Karpas-422 (cell line): ENCODE measurements at regions not wholly inside any gene's neighbourhood (a gene's known extent, or its start where the extent isn't known, plus 50 kb on each side); places are given as distances from the start of the nearest gene placed in this dataset.

Source experiments
- DNase-seq: peaks from one replicate; pipeline ENCODE4 v3.0.0-alpha.2; 2015
- H2AFZ ChIP-seq: fragments of 200-600 bp; sonication (generic); 2 replicates; pipeline ENCODE4 v1.6.1; 2014; ENCODE audit warnings: antibody characterized with exemption, low read length, mixed read lengths
- H3K27ac ChIP-seq: fragments of 200-600 bp; sonication (generic); 2 replicates; pipeline ENCODE4 v1.5.1; 2014; ENCODE audit warnings: mild to moderate bottlenecking, low read length, moderate library complexity
- H3K27me3 ChIP-seq: fragments of 200-600 bp; sonication (generic); 2 replicates; pipeline ENCODE4 v1.6.1; 2014; ENCODE audit warnings: low read length, mixed read lengths
- H3K36me3 ChIP-seq: fragments of 200-600 bp; sonication (generic); 2 replicates; pipeline ENCODE4 v1.6.1; 2014; ENCODE audit warnings: low read length, mixed read lengths; ENCODE audit not compliant: insufficient read depth
- H3K4me1 ChIP-seq: fragments of 200-600 bp; sonication (generic); 2 replicates; pipeline ENCODE4 v1.6.1; 2014; ENCODE audit warnings: mild to moderate bottlenecking, low read length, mixed read lengths
- H3K4me2 ChIP-seq: fragments of 200-600 bp; sonication (generic); 2 replicates; pipeline ENCODE4 v1.6.1; 2014; ENCODE audit warnings: low read length, low read depth, mild to moderate bottlenecking; ENCODE audit not compliant: poor library complexity, severe bottlenecking
- H3K4me3 ChIP-seq: fragments of 200-600 bp; sonication (generic); 2 replicates; pipeline ENCODE4 v1.5.1; 2014; ENCODE audit warnings: mild to moderate bottlenecking, antibody characterized with exemption, low read length, mixed read lengths
- H3K79me2 ChIP-seq: fragments of 200-600 bp; sonication (generic); 2 replicates; pipeline ENCODE4 v1.6.1; 2014; ENCODE audit warnings: mild to moderate bottlenecking, low read length, mixed read lengths
- H3K9ac ChIP-seq: fragments of 200-600 bp; sonication (generic); 2 replicates; pipeline ENCODE4 v1.6.0; 2014; ENCODE audit warnings: low read length
- H3K9me2 ChIP-seq: fragments of 200-600 bp; sonication (generic), shearing (Covaris generic); replicated peaks from 2 replicates; pipeline ENCODE4 v1.6.0; 2014; ENCODE audit warnings: mild to moderate bottlenecking, low read length, moderate library complexity; ENCODE audit not compliant: insufficient read depth
- H3K9me3 ChIP-seq: fragments of 300-700, 200-600 bp; sonication (generic); 2 replicates; pipeline ENCODE4 v1.6.1; 2014; ENCODE audit warnings: low read length, mixed read lengths
- H4K20me1 ChIP-seq: fragments of 200-600 bp; sonication (generic); 2 replicates; pipeline ENCODE4 v1.6.1; 2014; ENCODE audit warnings: mild to moderate bottlenecking, antibody characterized with exemption, low read length, low read depth; ENCODE audit not compliant: insufficient read depth

- no peak for DNase-seq
- Histone ChIP-seq H3K36me3 (no peaks in the 10 kb centered on the region), H3K4me2 (no peak overlapping the region), H2AFZ (no peak overlapping the region), H3K9me3 (no peaks in the 10 kb centered on the region), H3K4me3 (no peak overlapping the region), H3K4me1 (no peaks in the 10 kb centered on the region), H3K9ac (no peak overlapping the region), H4K20me1 (no peaks in the 10 kb centered on the region), H3K27ac (no peak overlapping the region), H3K27me3 (no peaks in the 10 kb centered on the region), H3K9me2 (no peaks in the 10 kb centered on the region), H3K79me2 (no peaks in the 10 kb centered on the region)
These were observed 769.2 kb downstream of the METTL15 start for GRCh38 chr11:28877340-28877739.

- Histone ChIP-seq H3K4me3 (no peak overlapping the region), H2AFZ (no peak overlapping the region), H3K79me2 (no peaks in the 10 kb centered on the region), H3K36me3 (no peaks in the 10 kb centered on the region), H3K27me3 (no peaks in the 10 kb centered on the region), H3K9me2 (no peaks in the 10 kb centered on the region), H4K20me1 (no peaks in the 10 kb centered on the region), H3K9ac (no peak overlapping the region), H3K27ac (no peak overlapping the region), H3K4me2 (no peak overlapping the region), H3K4me1 (no peaks in the 10 kb centered on the region), H3K9me3 (no peaks in the 10 kb centered on the region)
- DNase-seq = no peak
These were observed 766.5 kb downstream of the METTL15 start for GRCh38 chr11:28874706-28875105.

DNA sequence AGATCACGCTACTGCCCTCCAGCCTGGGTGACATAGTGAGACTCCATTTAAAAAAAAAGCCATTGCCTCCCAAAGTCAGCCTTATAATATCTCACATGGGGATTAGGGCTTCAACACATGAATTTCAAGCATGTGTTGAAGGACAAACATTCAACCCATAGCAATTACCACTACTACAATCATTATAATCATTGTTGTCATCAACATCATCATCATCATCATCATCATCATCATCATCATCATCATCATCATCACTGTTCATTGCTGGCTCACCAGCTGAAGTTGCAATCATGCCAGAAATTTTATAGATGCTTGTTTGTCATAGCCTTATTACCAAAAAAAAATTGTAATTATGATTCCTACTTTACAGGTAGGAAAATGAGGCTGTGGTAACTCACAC, 762.9 kb downstream of the METTL15 start:
- H3K27me3 ChIP-seq = no peaks in the 10 kb centered on the region
- H3K9ac ChIP-seq = no peak overlapping the region
- no peak overlapping the region for H3K4me3 ChIP-seq
- no peaks in the 10 kb centered on the region for H4K20me1 ChIP-seq
- no peaks in the 10 kb centered on the region for H3K9me3 ChIP-seq
- no peak for DNase-seq
- no peak overlapping the region for H3K27ac ChIP-seq
- H3K79me2 ChIP-seq = no peaks in the 10 kb centered on the region
- no peak overlapping the region for H2AFZ ChIP-seq
- H3K4me2 ChIP-seq = no peak overlapping the region
- no peaks in the 10 kb centered on the region for H3K36me3 ChIP-seq
- H3K4me1 ChIP-seq = no peaks in the 10 kb centered on the region
- 0 out of 2 replicates have a peak, but pooled peaks cover 3% of the 10 kb centered on the region for H3K9me2 ChIP-seq

DNA sequence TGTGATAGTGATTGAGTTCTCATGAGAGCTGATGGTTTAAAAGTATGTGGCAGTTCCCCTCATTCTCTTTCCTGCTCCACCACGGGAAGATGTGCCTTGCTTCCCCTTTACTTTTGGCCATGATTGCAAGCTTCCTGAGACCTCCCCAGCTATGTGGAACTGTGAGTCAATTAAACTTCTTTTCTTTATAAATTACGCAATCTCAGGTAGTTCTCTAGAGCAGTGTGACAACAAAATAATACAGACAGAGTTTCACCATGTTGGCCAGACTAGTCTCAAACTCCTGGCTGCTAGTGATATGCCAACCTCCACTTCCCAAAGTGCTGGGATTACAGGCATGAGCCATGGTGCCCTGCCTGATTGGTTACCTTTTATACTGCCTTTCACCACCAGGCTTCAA, 755.2 kb downstream of the METTL15 start:
- Histone ChIP-seq H4K20me1 (no peaks in the 10 kb centered on the region), H3K9me2 (0 out of 2 replicates have a peak, but pooled peaks cover 3% of the 10 kb centered on the region), H3K9me3 (no peaks in the 10 kb centered on the region), H3K27me3 (no peaks in the 10 kb centered on the region), H3K4me3 (no peak overlapping the region), H3K4me1 (no peaks in the 10 kb centered on the region), H2AFZ (no peak overlapping the region), H3K36me3 (no peaks in the 10 kb centered on the region), H3K79me2 (no peaks in the 10 kb centered on the region), H3K9ac (no peak overlapping the region), H3K27ac (no peak overlapping the region), H3K4me2 (no peak overlapping the region)
- DNase-seq = no peak

GRCh38 chr11:28860893-28861292, 752.7 kb downstream of the METTL15 start:
- H3K27me3 ChIP-seq = no peaks in the 10 kb centered on the region
- no peaks in the 10 kb centered on the region for H3K4me1 ChIP-seq
- no peak for DNase-seq
- H4K20me1 ChIP-seq = no peaks in the 10 kb centered on the region
- H3K9me2 ChIP-seq = no peaks in the 10 kb centered on the region
- no peaks in the 10 kb centered on the region for H3K9me3 ChIP-seq
- no peaks in the 10 kb centered on the region for H3K36me3 ChIP-seq
- no peak overlapping the region for H2AFZ ChIP-seq
- H3K27ac ChIP-seq = no peak overlapping the region
- H3K9ac ChIP-seq = no peak overlapping the region
- no peaks in the 10 kb centered on the region for H3K79me2 ChIP-seq
- no peak overlapping the region for H3K4me3 ChIP-seq
- no peak overlapping the region for H3K4me2 ChIP-seq

GRCh38 chr11:28858076-28858475, 749.9 kb downstream of the METTL15 start:
- Histone ChIP-seq H4K20me1 (no peaks in the 10 kb centered on the region), H3K4me1 (no peaks in the 10 kb centered on the region), H3K4me2 (no peak overlapping the region), H3K79me2 (no peaks in the 10 kb centered on the region), H3K9me3 (no peaks in the 10 kb centered on the region), H2AFZ (no peak overlapping the region), H3K9me2 (0 out of 2 replicates have a peak, but pooled peaks cover 3% of the 10 kb centered on the region), H3K36me3 (no peaks in the 10 kb centered on the region), H3K27ac (no peak overlapping the region), H3K4me3 (no peak overlapping the region), H3K9ac (no peak overlapping the region), H3K27me3 (no peaks in the 10 kb centered on the region)
- DNase-seq = no peak

DNA sequence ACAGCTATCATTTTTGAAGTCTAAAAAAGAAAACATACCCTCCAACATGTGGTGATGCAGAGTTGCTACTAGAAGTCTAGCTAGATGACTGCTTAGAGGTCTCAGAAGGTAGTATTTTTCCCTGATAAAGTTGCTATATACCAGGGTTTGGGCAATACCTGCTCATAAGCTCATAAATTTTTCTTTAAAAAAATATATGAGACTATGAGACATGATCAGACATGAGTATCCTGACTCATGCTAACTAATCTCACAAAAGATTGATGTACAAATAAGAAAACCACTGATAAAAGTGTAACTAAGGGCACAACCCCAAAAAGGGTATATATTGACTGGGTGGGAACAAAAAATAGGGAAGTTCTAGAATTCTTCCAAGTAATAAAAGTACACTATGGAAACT, 740.9 kb downstream of the METTL15 start:
- H4K20me1 ChIP-seq = no peaks in the 10 kb centered on the region
- H2AFZ ChIP-seq = no peak overlapping the region
- H3K27ac ChIP-seq = no peak overlapping the region
- DNase-seq = no peak
- H3K4me2 ChIP-seq = no peak overlapping the region
- no peak overlapping the region for H3K4me3 ChIP-seq
- H3K9me3 ChIP-seq = no peaks in the 10 kb centered on the region
- no peaks in the 10 kb centered on the region for H3K79me2 ChIP-seq
- H3K4me1 ChIP-seq = no peaks in the 10 kb centered on the region
- no peaks in the 10 kb centered on the region for H3K36me3 ChIP-seq
- 0 out of 2 replicates have a peak, but pooled peaks cover under 1% of the 10 kb centered on the region for H3K9me2 ChIP-seq
- no peak overlapping the region for H3K9ac ChIP-seq
- no peaks in the 10 kb centered on the region for H3K27me3 ChIP-seq

DNA sequence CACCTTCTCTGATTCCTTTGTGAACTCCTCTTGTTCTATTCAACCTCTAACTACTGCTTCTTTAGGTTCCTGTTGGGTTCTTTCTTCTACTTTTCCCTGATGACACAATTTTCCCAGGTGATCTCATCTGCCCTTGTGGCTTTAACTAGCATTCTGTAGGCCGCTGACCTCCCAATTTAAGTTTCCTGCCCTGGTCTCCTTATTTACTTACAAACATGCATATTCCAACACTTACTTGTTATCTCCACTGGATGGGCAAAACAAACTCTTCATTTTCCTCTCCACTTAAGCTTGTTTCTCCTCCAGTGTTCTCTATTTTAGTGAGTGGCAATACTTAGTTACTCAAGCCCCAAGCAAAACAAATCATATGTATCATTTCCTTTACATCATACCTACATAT, 734.5 kb downstream of the METTL15 start:
- no peak overlapping the region for H3K4me2 ChIP-seq
- no peak overlapping the region for H2AFZ ChIP-seq
- no peaks in the 10 kb centered on the region for H3K36me3 ChIP-seq
- DNase-seq = no peak
- H3K27ac ChIP-seq = no peak overlapping the region
- H3K9ac ChIP-seq = no peak overlapping the region
- no peaks in the 10 kb centered on the region for H4K20me1 ChIP-seq
- H3K27me3 ChIP-seq = no peaks in the 10 kb centered on the region
- H3K9me2 ChIP-seq = no peaks in the 10 kb centered on the region
- H3K4me3 ChIP-seq = no peak overlapping the region
- H3K79me2 ChIP-seq = no peaks in the 10 kb centered on the region
- no peaks in the 10 kb centered on the region for H3K9me3 ChIP-seq
- no peaks in the 10 kb centered on the region for H3K4me1 ChIP-seq

DNA sequence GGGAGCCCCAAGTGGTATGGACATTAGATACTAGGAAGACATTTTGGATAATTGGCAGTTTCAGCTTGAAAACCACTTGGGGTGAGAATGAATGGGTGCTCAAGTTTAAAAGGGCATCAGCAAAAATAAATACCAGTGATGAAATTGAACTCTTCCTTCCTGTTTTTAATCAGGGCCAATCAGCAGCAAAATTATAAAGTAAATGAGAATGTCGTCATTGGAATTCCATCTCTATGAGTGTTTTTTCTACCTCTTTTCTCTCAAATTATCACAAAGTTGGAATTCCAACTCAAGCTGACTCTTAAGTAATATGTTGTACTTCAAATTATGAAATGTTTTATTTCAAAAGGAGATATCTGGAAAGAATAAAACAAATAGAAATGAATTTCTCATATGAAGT, 730.6 kb downstream of the METTL15 start:
- H3K4me2 ChIP-seq = no peak overlapping the region
- H3K9me3 ChIP-seq = no peaks in the 10 kb centered on the region
- no peaks in the 10 kb centered on the region for H3K27me3 ChIP-seq
- H4K20me1 ChIP-seq = no peaks in the 10 kb centered on the region
- H3K9me2 ChIP-seq = no peaks in the 10 kb centered on the region
- H2AFZ ChIP-seq = no peak overlapping the region
- no peak overlapping the region for H3K9ac ChIP-seq
- no peaks in the 10 kb centered on the region for H3K79me2 ChIP-seq
- no peaks in the 10 kb centered on the region for H3K36me3 ChIP-seq
- H3K4me1 ChIP-seq = no peaks in the 10 kb centered on the region
- no peak for DNase-seq
- no peak overlapping the region for H3K4me3 ChIP-seq
- H3K27ac ChIP-seq = no peak overlapping the region
